ENCODE measurements at regions not wholly inside any gene's neighbourhood (a gene's known extent, or its start where the extent isn't known, plus 50 kb on each side); places are given as distances from the start of the nearest gene placed in this dataset.

DNA sequence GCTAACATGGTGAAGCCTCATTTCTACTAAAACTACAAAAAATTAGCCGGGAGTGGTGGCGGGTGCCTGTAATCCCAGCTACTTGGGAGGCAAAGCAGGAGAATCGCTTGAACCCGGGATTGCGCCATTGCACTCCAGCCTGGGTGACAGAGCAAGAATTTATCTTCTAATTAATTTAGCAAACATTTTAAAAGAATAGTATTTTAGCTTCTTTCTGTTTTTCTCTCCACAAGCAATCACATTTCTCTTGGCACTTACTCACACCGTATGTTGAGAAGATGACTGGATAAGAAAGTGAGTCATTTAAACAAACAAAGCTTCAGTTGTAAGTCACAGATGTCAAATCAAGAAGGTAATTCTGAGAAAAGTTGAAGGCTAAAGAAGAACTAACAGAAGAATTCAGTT is 264.0 kb downstream of the ARL4A start (continued):
- TF ChIP-seq POLR2A (IDR thresholded peaks at IDR 0.05; ENCODE audit: borderline replicate concordance, extremely low read depth, insufficient read depth, insufficient read length) (no peak), CEBPB (IDR thresholded peaks at IDR 0.05; ENCODE audit: low read depth) (no peak)
- TF ChIP-seq, protein P1, sequence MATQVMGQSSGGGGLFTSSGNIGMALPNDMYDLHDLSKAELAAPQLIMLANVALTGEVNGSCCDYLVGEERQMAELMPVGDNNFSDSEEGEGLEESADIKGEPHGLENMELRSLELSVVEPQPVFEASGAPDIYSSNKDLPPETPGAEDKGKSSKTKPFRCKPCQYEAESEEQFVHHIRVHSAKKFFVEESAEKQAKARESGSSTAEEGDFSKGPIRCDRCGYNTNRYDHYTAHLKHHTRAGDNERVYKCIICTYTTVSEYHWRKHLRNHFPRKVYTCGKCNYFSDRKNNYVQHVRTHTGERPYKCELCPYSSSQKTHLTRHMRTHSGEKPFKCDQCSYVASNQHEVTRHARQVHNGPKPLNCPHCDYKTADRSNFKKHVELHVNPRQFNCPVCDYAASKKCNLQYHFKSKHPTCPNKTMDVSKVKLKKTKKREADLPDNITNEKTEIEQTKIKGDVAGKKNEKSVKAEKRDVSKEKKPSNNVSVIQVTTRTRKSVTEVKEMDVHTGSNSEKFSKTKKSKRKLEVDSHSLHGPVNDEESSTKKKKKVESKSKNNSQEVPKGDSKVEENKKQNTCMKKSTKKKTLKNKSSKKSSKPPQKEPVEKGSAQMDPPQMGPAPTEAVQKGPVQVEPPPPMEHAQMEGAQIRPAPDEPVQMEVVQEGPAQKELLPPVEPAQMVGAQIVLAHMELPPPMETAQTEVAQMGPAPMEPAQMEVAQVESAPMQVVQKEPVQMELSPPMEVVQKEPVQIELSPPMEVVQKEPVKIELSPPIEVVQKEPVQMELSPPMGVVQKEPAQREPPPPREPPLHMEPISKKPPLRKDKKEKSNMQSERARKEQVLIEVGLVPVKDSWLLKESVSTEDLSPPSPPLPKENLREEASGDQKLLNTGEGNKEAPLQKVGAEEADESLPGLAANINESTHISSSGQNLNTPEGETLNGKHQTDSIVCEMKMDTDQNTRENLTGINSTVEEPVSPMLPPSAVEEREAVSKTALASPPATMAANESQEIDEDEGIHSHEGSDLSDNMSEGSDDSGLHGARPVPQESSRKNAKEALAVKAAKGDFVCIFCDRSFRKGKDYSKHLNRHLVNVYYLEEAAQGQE (IDR thresholded peaks at IDR 0.05; ENCODE audit: low read depth), result no peak

DNA sequence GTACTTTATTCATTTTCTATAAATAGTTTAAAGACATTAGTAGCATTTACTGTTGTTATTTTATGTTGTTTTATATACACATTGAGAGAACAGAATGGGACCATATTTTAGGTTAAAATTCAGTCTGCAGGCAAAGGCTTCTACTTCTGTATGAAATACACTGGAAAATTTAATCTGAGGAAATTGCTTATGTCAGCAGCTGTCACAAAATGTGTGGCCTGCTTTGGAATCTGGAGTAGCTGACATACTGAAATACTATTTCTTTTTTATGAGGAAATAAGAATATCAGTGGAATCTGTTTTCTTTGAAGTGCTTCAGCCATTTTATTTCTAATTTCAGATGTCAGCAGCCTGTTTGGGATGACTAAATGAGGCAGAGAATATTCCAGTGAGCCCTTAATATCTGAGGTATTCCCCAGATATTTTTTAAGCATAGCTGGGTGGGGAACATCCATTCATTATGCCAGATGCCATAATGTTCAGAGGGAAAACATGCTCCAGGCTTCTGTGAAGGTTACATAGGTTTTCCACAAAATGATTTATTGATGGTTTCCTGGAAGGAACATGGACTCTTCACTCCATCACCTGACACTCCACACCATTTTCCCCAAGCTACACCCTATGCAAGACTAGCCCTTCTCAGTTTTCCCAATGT is 267.1 kb downstream of the ARL4A start:
- CTCF ChIA-PET, result no interaction called here
- RAD21 ChIA-PET (ENCODE audit: low non-redundant PET in 1 of 2, low total read pairs in 2 of 2, uncharacterized antibody in 2 of 2, unreplicated experiment in 2 of 2), result no interaction called here
- intact Hi-C loops (cut with micrococcal nuclease), result no loop called here

More for the DNA sequence above, 267.1 kb downstream of the ARL4A start:
- no peak overlapping the region for H3K9ac ChIP-seq (ENCODE audit: low read length)
- no TSS peak for BruUV-seq (replicated peaks)
- DNase-seq (ENCODE audit: low read depth, low spot score), result no peak
- H3K27ac ChIP-seq (ENCODE audit: low read depth, low read length), result no peak overlapping the region
- POLR2A ChIA-PET, result no interaction called here
- no peak overlapping the region for H3K4me2 ChIP-seq (ENCODE audit: low read length)
- no peaks in the 10 kb centered on the region for H3K9me2 ChIP-seq (ENCODE audit: insufficient read depth)
- no peaks in the 10 kb centered on the region for H4K20me1 ChIP-seq (ENCODE audit: insufficient read depth)
- peaks cover 10 to 12% of the 10 kb centered on the region in 2 experiments; a peak in 3 of 4 replicates for H3K4me1 ChIP-seq (ENCODE audit: control insufficient read depth in 1 of 2, insufficient read depth in 2 of 2, low read length in 2 of 2)
- no peaks in the 10 kb centered on the region for H3K27me3 ChIP-seq (ENCODE audit: insufficient read depth, low read length)
- H3K9me3 ChIP-seq (ENCODE audit: control insufficient read depth in 1 of 2, insufficient read depth in 1 of 2, low read depth in 1 of 2, low read length in 2 of 2), result no peaks in the 10 kb centered on the region
- no peaks in the 10 kb centered on the region for H3K36me3 ChIP-seq (ENCODE audit: control insufficient read depth in 1 of 2, insufficient read depth in 2 of 2, low read length in 2 of 2)
- H3K4me3 ChIP-seq (replicated peaks in 1 of 2; ENCODE audit: low read depth in 1 of 2, low read length in 2 of 2), result no peak overlapping the region
- no peaks in the 10 kb centered on the region for H3K79me2 ChIP-seq (ENCODE audit: insufficient read depth, low read length)
- H2AFZ ChIP-seq (ENCODE audit: low read depth, low read length, poor library complexity, severe bottlenecking), result no peak overlapping the region
- ATAC-seq, result no peak
- TF ChIP-seq SP1 (IDR thresholded peaks at IDR 0.05; ENCODE audit: low read depth) (no peak), JUND (IDR thresholded peaks at IDR 0.05) (no peak), SRF (IDR thresholded peaks at IDR 0.05; ENCODE audit: low read depth) (no peak), CBX3 (IDR thresholded peaks at IDR 0.05; ENCODE audit: low read depth) (no peak), YY1 (IDR thresholded peaks at IDR 0.05; ENCODE audit: extremely low read depth, insufficient replicate concordance, low read depth, low read length) (no peak), POLR2AphosphoS5 (IDR thresholded peaks at IDR 0.05; ENCODE audit: low read depth, low read length) (no peak), ZNF274 (IDR thresholded peaks at IDR 0.05; ENCODE audit: low read depth, low read length) (no peak), FOSL1 (IDR thresholded peaks at IDR 0.05; ENCODE audit: low read depth) (no peak)
- TF ChIP-seq, protein P1 (IDR thresholded peaks at IDR 0.05; ENCODE audit: low read depth), result no peak
- TF ChIP-seq, protein P2, sequence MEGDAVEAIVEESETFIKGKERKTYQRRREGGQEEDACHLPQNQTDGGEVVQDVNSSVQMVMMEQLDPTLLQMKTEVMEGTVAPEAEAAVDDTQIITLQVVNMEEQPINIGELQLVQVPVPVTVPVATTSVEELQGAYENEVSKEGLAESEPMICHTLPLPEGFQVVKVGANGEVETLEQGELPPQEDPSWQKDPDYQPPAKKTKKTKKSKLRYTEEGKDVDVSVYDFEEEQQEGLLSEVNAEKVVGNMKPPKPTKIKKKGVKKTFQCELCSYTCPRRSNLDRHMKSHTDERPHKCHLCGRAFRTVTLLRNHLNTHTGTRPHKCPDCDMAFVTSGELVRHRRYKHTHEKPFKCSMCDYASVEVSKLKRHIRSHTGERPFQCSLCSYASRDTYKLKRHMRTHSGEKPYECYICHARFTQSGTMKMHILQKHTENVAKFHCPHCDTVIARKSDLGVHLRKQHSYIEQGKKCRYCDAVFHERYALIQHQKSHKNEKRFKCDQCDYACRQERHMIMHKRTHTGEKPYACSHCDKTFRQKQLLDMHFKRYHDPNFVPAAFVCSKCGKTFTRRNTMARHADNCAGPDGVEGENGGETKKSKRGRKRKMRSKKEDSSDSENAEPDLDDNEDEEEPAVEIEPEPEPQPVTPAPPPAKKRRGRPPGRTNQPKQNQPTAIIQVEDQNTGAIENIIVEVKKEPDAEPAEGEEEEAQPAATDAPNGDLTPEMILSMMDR (IDR thresholded peaks at IDR 0.05 in 2 of 3, conservative IDR thresholded peaks at IDR 0.05 in 1 of 3; ENCODE audit: borderline replicate concordance in 1 of 3, insufficient read depth in 1 of 3, low read depth in 2 of 3, low read length in 2 of 3), result no peak
- TF ChIP-seq, protein P3, sequence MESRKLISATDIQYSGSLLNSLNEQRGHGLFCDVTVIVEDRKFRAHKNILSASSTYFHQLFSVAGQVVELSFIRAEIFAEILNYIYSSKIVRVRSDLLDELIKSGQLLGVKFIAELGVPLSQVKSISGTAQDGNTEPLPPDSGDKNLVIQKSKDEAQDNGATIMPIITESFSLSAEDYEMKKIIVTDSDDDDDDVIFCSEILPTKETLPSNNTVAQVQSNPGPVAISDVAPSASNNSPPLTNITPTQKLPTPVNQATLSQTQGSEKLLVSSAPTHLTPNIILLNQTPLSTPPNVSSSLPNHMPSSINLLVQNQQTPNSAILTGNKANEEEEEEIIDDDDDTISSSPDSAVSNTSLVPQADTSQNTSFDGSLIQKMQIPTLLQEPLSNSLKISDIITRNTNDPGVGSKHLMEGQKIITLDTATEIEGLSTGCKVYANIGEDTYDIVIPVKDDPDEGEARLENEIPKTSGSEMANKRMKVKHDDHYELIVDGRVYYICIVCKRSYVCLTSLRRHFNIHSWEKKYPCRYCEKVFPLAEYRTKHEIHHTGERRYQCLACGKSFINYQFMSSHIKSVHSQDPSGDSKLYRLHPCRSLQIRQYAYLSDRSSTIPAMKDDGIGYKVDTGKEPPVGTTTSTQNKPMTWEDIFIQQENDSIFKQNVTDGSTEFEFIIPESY (IDR thresholded peaks at IDR 0.05; ENCODE audit: extremely low read depth, insufficient replicate concordance, low read length), result no peak

All from HCT116 (cell line).